HG02588 (cell line): ENCODE measurements at regions not wholly inside any gene's neighbourhood (a gene's known extent, or its start where the extent isn't known, plus 50 kb on each side); places are given as distances from the start of the nearest gene placed in this dataset.
"Not testable (repeated sequence)": the region's sequence is repeated elsewhere in the genome, so short reads cannot be mapped to it uniquely, and the experiment has no call there.

Source experiments
- ATAC-seq: cut with Tn5 transposase; IDR thresholded peaks from one replicate; pipeline ENCODE4 v1.9.1; 2021; ENCODE audit warnings: mild to moderate bottlenecking, moderate library complexity; ENCODE audit not compliant: unreplicated experiment

DNA sequence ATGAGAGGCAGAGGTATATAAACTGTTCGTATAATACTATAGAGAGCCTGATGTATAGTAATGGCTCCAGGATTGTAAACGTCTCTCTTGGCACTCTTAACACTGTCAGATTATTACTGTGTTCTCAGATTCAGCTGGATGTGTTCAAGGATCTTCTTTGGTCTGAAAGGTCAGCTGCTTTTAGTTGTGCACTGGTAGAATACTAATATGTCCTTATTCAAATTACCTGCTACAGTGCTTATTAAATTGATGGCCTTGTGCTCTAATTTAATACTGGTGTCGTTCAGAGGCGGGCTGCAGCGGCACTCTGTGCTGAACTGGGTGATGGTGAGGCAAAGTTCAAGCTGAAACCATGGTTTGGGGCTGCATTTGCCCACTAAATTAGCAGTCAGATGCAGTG is 216.7 kb upstream of the ARRDC3 start:
- no peak for ATAC-seq

DNA sequence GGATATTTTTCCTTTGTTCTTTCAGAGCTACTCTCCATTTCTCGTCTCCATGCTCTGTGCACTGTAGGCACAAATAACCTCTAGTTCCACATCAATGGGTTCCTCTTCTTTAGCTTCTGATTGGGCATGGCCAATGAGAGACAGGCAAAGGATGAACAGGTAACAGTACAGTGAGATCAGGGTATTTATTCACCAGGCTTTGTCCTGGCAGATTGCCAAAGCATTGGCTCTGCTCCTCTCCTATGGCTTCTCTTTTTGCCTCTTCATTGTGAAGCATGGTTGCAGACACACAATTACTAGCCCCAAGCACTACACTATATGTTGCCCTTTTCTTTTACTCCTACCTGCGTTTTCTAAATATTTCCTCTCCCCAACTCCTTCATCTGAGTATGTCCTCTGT is 215.1 kb upstream of the ARRDC3 start:
- no peak for ATAC-seq

DNA sequence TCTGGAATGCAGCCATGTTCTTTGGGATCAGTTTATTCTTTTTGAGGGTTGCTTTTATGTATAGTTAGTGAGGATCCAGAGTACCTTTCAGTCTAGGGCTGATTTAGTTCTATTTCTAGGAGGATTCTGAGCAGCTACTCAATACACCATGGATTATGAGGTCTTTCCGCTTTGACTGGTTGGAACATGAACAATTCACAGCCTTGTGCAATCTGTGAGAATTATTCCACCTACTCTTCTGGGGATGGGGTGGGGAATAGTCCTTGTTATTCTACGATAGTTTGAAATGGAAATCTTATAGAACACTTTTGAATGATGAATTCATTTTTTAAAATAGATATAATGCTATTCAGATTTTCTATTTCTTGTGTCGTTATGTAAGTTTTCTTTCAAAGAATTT is 212.3 kb upstream of the ARRDC3 start:
- ATAC-seq: no peak

DNA sequence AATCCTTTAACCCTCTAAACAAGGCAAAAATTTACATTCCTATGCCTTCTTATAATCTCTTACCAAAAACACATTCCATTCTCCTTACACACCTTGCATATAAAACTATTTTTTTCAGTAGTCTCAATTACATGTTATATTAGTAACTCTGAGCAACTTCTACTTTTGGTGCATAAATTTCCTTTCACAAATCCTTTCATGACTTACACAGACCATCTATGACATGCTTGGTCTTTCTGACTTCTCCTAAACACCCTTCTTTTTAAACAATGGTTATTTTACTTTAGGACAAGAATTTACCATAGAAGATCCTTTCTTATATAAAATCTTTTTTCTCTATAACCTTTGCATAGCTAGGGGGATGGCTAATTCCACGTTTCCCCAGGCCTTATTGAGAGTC is 208.0 kb upstream of the ARRDC3 start:
- ATAC-seq: no peak

DNA sequence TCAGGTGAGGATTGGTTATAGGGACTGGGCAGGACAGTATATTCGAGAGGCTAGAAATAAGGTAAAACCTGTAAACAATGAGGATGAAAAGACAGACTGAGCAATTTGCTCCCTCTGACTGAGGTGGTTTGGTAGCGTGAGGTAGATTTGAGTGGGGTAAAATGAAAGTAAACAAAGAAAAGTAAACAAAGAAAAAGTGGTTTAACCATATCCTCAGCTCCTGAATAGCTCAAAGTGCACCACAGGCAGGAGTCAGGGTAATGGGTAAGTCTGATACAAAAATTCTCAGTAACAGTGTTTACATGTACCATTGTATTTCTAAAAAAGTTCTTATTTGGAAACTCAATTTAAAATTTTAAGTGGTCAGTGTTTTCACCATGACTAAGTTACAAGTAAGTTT is 203.1 kb upstream of the ARRDC3 start:
- ATAC-seq: no peak

DNA sequence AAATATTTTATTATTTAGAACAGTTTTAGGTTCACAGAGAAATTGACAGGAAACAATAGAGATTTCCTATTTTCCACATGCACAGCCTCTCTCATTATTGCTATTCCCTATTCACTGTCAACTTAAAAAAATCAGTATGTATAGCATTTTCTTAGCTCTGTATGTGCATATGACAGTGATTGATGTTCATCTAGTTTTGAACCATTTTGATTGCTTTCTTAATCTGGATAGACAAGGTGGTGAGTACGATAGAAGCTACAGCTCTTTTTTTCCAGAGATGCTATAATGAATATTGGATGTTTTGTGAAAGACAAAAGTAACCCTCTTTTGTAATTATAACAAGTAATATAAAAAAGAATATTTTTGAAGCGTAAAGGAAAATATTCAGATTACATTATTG is 201.2 kb upstream of the ARRDC3 start:
- ATAC-seq: no peak

DNA sequence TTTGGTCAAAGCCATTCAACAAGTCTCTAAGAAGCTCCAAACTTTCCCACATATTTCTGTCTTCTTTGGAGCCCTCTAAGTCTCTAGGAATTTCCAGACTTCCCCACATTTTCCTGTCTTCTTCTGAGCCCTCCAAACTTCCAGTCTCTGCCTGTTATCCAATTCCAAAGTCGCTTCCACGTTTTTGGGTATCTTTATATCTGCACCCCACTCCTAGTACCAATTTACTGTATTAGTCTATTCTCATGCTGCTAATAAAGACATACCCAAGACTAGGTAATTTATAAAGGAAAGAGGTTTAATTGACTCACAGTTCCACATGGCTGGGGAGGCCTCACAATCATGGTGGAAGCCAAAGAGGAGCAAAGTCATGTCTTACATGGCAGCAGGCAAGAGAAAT is 182.9 kb upstream of the ARRDC3 start:
- not testable (repeated sequence) for ATAC-seq

DNA sequence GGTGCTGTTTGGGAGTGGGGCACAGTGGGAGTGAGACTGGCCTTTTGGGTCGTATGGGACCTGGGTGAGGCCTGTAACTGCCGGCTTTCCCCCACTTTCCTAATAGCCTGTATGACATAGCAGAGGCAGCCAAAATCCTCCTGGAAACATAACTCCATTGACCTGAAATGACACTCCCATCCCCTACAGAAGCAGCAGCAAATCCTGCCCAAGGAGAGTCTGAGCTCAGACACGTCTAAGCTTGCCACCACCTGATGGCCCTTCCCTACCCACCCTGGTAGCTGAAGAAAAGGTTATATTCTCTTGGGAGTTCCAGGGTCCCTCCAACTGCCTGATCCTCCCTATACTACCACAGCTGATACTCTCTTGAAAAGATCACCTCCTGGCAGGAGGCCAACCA is 179.8 kb upstream of the ARRDC3 start:
- no peak for ATAC-seq

DNA sequence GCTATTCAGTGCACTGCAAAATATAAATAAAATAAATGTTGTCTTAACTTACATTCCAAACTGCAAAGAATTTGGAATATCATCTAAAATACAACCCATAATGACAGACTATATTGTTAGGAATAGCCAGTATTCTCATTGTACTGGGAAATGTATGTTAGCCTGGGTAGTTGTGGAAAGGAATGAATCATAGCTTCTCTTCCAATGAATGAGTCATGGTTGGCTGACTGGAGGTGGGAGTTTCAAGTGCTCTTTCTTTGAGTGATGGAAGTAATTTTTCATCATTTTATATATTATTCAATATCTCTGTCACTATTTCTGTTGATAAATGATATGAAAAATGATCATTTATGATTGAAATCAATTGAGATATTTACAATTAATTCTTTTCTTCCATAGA is 158.6 kb upstream of the ARRDC3 start:
- no peak for ATAC-seq

DNA sequence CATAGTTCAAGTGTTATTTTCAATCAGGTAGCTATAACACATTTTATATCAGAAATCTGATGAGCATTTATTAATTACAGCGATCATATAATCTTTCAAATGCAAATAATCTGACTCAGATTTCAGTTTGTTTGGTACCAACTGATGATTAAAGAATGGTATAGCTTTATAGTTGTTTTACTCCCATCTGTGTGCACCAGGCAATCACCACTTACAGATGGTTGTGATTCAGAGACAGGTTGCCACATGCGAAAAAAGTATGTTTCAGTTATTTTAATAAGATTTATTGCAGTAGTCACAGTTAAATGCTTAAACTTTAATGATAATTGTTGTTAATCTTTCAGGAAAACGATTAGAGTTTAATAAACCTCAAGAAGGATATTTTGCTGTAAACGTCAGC is 155.1 kb upstream of the ARRDC3 start:
- no peak for ATAC-seq

DNA sequence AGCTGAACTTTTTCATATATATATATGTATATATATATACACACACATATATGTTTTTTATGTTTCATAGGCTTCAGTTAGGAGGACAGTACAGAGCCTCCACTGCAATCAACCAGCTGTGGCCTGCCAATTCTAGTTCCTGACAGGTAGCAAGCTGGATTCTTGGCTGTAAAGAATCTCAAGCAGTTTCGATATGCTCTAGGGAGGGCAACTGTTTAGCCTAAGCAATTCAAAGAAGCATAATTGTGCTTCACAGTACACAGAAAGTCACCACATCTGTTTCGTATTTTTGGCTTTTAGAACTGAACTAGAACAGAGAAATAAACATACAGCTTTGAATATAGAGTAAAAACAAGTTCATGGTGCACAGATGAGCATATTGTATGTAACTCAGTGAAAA is 152.4 kb upstream of the ARRDC3 start:
- no peak for ATAC-seq

DNA sequence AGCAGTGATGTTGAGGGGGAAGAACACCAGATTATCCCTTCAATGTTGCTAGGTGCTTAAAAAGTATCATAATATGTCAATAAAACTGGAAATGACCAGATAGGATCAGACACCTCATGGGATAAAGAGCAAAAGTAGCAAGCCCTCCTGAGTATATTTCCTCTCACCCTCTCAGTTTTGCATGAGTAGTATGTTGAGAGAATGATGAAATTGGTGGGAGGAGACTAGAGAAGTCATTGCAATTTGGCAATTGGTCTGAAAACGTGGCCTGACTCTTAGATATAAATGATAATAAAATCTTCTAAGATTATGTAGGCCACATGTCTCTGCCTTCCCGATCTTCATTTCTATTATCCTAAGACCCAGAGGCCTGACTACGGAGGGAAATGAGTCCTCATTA is 151.2 kb upstream of the ARRDC3 start:
- no peak for ATAC-seq

DNA sequence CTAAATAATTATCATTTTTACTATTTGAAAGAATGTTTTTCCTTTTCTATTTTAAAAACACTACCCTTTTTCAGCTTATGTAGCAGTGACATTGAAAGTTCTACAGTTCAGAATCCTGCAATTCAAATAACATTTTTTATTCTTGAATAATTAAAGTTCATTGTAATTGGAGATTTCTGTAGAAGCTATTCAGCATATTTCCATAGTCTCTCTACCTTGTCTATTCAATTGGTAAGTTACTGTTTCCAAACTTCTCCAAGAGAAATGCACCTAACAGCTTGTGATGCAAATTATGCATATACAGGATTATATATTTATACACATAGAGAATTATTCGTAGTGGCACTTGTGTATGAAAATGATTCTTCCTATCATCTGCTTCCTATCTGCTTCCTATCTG is 149.7 kb upstream of the ARRDC3 start:
- ATAC-seq: no peak

DNA sequence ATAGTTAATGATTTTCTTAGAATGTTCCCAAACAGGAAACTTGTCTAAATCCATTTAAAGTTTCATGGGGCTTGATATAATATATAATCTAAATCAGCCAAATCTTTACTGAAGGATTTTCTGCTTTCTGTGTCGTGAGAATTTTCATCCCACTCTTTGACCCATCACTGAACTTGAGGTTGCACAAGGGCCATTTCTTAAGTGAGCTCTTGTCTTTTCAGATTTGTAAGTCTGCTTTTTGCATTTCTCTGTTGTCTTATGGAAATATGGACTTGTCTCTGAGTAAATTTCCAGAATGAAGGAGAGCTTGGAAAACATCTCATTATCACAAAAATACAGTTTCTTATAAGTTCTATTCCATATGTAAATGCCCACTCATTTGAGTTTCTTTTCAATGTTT is 149.2 kb upstream of the ARRDC3 start:
- ATAC-seq: no peak

DNA sequence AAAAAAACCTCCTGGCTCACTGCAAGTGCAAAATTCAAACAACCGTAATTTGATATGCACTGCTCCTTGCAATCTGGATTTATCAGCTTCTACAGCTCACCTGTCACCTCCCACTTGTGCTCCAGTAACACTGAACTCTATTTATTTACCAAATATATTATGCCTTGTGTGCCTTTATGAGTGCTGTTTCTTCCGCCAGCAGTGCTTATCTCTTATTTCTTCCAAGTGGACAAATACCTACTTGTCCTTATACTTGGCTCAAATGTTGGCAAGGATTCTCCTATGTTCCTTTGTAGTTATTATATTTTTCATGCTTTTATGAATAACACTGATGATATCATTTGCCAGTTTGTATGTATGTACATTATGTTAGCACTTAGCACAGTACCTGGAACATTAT is 145.7 kb upstream of the ARRDC3 start:
- no peak for ATAC-seq

DNA sequence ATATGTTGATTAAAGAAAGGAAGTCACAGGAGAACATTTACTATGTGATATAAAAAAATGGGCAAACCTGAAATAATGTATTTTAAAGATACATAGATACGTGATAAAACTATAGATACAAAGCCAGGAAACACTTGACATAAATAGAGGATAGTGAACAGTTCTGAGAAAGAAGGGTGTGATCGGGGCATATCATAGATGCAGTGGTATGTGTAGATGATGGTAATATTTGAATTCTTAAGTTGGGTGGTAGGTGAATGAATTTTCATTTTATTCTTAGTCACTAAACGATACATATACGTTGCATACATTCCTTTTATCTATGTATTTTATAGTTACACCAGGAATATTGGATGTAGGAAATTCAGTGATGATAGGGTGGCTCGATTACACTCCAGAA is 138.7 kb upstream of the ARRDC3 start:
- ATAC-seq: no peak

DNA sequence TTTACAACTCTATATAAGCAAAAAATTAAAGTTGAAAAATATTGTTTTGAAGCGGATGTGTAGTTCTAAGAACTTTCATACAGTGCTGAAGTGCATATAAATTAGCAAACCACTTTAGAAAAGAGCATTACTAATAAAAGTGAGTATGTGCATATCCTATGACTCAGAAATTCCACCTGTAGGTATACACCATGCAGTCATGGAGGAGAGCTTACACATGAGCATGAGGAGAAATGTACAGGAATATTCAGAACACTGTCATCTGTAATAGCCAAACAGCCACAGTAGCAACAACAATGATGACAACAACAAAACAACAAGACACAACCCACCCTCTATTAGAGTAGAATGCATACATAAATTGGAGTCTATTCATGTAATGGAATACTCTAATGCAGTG is 138.2 kb upstream of the ARRDC3 start:
- no peak for ATAC-seq

DNA sequence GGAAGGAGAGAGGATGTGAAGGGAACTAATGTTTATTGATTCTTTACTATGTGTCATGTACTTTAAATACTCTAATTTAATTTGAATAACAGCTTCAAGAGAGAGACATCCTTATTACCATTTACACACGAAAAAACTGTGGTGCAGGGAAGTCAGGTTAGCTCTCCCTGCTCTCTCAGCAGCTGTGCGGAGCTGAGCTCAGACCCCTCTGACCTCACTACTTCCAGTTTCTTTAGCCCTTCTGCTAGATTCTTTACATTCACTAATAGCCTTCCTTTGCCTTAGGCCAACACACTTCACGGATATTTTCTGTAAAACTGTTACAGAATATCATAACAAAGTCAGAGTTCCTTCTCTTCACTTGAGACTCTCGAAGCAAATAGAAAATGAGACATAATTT is 131.3 kb upstream of the ARRDC3 start:
- no peak for ATAC-seq

DNA sequence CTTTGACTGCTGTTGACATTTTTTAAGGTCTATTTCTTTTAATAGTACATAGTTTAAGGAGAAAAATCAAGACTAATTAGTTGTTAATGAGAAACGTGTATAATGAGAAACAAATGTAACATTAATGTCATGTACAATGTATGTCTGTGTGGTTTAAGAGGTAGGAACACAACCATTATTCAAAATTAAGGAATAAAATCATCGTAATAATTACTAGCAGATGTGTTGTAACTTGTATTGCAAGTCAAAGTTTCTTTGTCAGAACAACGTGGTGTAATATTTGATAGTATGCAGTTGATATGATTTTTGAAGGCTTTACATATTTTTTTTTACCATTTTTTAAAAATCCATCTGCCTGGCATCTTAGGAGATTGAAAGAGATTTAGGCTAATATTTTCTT is 120.2 kb upstream of the ARRDC3 start:
- no peak for ATAC-seq

DNA sequence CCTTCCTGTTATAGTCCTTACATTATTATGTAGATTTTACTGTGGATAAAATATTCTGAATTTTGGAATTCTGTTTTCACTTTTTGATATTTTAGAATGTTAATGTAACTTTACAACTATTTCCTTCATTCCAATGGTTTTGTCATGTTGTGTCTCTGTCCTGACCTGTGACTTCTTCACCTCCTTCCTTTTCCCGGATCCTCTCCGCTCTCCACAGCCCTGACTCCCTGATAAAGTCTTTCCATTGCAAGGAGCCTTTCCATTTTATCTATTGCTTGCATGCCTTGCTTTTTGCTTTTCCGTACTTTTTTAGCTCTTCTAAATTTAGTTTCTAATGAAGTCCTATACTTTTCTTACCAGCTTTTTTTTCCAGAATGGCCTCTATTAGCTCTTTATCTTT is 117.6 kb upstream of the ARRDC3 start:
- ATAC-seq: no peak

DNA sequence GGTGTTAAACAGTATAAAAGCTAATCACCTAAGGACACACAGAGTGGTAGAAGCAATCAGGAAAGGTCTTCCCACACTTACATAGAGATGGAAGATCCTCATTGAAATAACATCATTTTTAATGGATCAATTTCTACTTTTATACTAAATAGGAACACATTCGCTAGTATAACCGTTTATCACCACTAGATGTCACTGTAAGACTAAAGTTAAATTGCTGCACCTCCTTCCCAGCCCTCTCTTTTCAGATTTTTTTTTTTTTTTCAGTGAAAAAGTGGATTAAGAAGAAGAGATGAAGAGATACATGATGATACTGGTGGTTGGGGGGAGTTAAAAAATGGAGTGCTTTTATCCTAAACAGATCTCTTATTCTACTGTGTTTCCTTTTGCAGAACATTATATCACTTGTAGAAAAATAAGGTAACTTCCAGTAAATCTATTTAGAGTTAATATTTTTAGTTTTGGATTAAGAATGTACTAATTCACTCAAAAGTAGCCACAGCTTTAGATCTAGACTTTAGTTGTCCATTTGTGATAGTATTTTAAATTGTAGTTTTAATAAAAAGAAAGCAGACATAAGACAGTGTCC is 116.9 kb upstream of the ARRDC3 start:
- no peak for ATAC-seq

DNA sequence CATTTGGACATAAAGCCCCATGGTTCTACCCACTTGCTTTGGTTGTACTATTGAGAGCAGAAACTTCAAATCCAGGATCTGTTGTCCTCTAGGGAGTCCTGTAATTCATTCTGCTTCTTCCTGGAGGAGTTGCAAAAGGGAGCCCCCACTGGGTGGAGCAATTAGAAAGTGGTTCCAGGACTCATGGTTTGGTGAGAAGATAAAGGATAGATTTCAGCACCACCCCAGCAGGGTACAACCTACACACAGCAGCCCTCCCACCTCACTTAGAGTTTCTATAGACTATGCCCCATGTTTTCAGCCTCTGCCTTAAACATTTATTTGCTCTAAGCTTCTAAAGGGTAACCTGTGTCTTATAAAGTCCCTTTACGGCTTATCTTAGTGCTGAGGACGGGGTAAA is 112.6 kb upstream of the ARRDC3 start:
- no peak for ATAC-seq

DNA sequence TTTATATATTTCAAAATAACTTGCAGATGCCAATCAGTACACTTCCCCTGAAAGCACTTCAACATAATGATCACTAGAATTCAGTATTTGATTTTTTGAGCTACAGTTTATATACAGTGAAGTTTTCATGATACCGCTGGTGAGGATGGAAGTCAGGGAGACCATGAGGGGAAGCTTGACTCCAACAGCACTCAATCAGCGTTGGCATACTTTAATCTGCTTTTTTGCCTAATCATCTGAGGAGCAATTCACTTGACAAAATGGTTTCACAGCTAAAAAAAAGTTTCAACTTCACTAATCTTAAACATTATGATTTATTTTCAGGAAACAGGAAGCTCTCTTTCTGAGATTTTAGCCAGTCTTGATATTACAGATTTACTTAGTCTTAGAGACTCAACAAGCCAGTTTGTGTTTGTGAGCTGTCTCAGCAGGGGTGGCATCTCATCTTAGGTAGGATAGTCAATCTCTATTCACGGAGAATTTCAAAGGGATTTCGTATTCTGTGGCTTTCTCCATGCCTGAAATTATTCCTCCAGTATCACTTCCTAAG is 111.4 kb upstream of the ARRDC3 start:
- ATAC-seq: no peak

DNA sequence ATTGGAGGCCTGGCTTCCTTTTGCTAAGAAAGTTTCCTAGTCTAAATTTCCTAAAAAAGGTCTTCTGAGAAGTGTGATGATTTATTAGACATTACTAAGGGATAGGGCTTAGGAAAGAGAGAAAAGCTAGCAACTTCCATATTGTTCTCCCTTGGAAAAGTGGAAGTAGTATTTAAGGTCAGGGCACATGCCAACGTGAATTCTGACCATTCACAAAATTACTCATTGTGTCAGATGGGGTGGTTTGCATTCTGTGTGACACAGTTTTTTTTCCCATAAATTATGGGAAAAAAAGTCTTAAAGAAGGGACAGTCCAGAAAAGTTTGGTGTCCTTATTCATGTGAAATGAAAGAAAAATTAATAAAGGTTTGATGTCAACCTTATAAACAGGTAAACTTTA is 110.0 kb upstream of the ARRDC3 start:
- no peak for ATAC-seq
